ENCODE measurements at regions not wholly inside any gene's neighbourhood (a gene's known extent, or its start where the extent isn't known, plus 50 kb on each side); places are given as distances from the start of the nearest gene placed in this dataset.
"Not testable (repeated sequence)": the region's sequence is repeated elsewhere in the genome, so short reads cannot be mapped to it uniquely, and the experiment has no call there.

- DNase-seq (ENCODE audit: low read depth in 2 of 2): no peak
- no peak for TF ChIP-seq CTCF (IDR thresholded peaks at IDR 0.05; ENCODE audit: low read depth, low read length)
- no peak overlapping the region for H3K4me3 ChIP-seq (replicated peaks in 1 of 2; ENCODE audit: low read depth in 2 of 2, low read length in 2 of 2)
Observed at GRCh38 chr15:77897896-77898406, 179.6 kb downstream of the TBC1D2B start.

GRCh38 chr15:77897113-77897895 lies 180.2 kb downstream of the TBC1D2B start:
- H3K4me3 ChIP-seq (replicated peaks in 1 of 2; ENCODE audit: low read depth in 2 of 2, low read length in 2 of 2); DNase-seq (ENCODE audit: low read depth in 2 of 2): not testable (repeated sequence)

GRCh38 chr15:77896147-77897112 lies 181.1 kb downstream of the TBC1D2B start:
- not testable (repeated sequence) for H3K4me3 ChIP-seq (replicated peaks in 1 of 2; ENCODE audit: low read depth in 2 of 2, low read length in 2 of 2); DNase-seq (ENCODE audit: low read depth in 2 of 2)

- TF ChIP-seq CTCF (IDR thresholded peaks at IDR 0.05; ENCODE audit: low read depth, low read length): no peak
- no peak for DNase-seq (ENCODE audit: low read depth in 2 of 2)
- no peak overlapping the region for H3K4me3 ChIP-seq (replicated peaks in 1 of 2; ENCODE audit: low read depth in 2 of 2, low read length in 2 of 2)
Observed at GRCh38 chr15:77895742-77896141, 181.8 kb downstream of the TBC1D2B start.

GRCh38 chr15:77895145-77895544 lies 182.4 kb downstream of the TBC1D2B start:
- DNase-seq (ENCODE audit: low read depth in 2 of 2); H3K4me3 ChIP-seq (replicated peaks in 1 of 2; ENCODE audit: low read depth in 2 of 2, low read length in 2 of 2): not testable (repeated sequence)

GRCh38 chr15:77893671-77894640 lies 183.6 kb downstream of the TBC1D2B start:
- not testable (repeated sequence) for DNase-seq (ENCODE audit: low read depth in 2 of 2); H3K4me3 ChIP-seq (replicated peaks in 1 of 2; ENCODE audit: low read depth in 2 of 2, low read length in 2 of 2)

GRCh38 chr15:77893246-77893645 lies 184.3 kb downstream of the TBC1D2B start:
- not testable (repeated sequence) for DNase-seq (ENCODE audit: low read depth in 2 of 2)

GRCh38 chr15:77892335-77892734 lies 185.2 kb downstream of the TBC1D2B start:
- DNase-seq (ENCODE audit: low read depth in 2 of 2): no peak
- no peak overlapping the region for H3K4me3 ChIP-seq (replicated peaks in 1 of 2; ENCODE audit: low read depth in 2 of 2, low read length in 2 of 2)
- no peak for TF ChIP-seq CTCF (IDR thresholded peaks at IDR 0.05; ENCODE audit: low read depth, low read length)

More at GRCh38 chr15:77893246-77893645, 184.3 kb downstream of the TBC1D2B start:
- H3K4me3 ChIP-seq (replicated peaks in 1 of 2; ENCODE audit: low read depth in 2 of 2, low read length in 2 of 2): not testable (repeated sequence)

- H3K4me3 ChIP-seq (replicated peaks in 1 of 2; ENCODE audit: low read depth in 2 of 2, low read length in 2 of 2); DNase-seq (ENCODE audit: low read depth in 2 of 2): not testable (repeated sequence)
Observed at GRCh38 chr15:77891862-77892261, 185.6 kb downstream of the TBC1D2B start.

- not testable (repeated sequence) for H3K4me3 ChIP-seq (replicated peaks in 1 of 2; ENCODE audit: low read depth in 2 of 2, low read length in 2 of 2)
- DNase-seq (ENCODE audit: low read depth in 2 of 2): peak; percentile 33 to 48
Observed at GRCh38 chr15:77890911-77891801, 186.4 kb downstream of the TBC1D2B start.

GRCh38 chr15:77889828-77890725 lies 187.4 kb downstream of the TBC1D2B start:
- not testable (repeated sequence) for H3K4me3 ChIP-seq (replicated peaks in 1 of 2; ENCODE audit: low read depth in 2 of 2, low read length in 2 of 2); DNase-seq (ENCODE audit: low read depth in 2 of 2)

Measured in cardiac fibroblast (primary cell).